A549 (cell line): ENCODE measurements at regions not wholly inside any gene's neighbourhood (a gene's known extent, or its start where the extent isn't known, plus 50 kb on each side); places are given as distances from the start of the nearest gene placed in this dataset.

Experiments
- ATAC-seq, 2 experiments: fragments of 200-7000 bp in 1 of 2; fragments of >200 bp in 1 of 2; cut with Nextera tagmentation in 1 of 2; cut with Tn5 transposase in 1 of 2; 3 replicates each; pipeline versions ENCODE4 v1.8.0 to v1.9.1; 2018 to 2020; ENCODE audit warnings: mild to moderate bottlenecking in 1 of 2, moderate library complexity in 1 of 2
- CTCF ChIA-PET: fragments of 300-600 bp; sonication (Branson Sonifier 250); formaldehyde crosslinking; extraction: SDS; loops from one replicate; lab custom pipeline; 2021; ENCODE audit warnings: antibody characterized with exemption, inconsistent platforms; lab: Yijun Ruan, JAX
- POLR2A ChIA-PET: fragments of 350-600 bp; formaldehyde crosslinking; extraction: SDS; loops from one replicate; lab custom pipeline; 2021; ENCODE audit warnings: antibody characterized with exemption, inconsistent platforms; lab: Yijun Ruan, JAX
- DNase-seq, 2 experiments: peaks; one replicate each; pipeline versions ENCODE4 v3.0.0 to v3.0.0-alpha.2; 2011 to 2016; ENCODE audit warnings: low read depth in 1 of 2, low spot score in 1 of 2
- FAIRE-seq: peaks from 2 replicates; lab custom pipeline; 2011; peaks lifted over from hg19 to GRCh38; lab: Jason Lieb, UNC
- H3K27ac ChIP-seq, 2 experiments: fragments of >200 bp; sonication (Bioruptor Twin); formaldehyde crosslinking; 3 replicates each; pipeline ENCODE4 v1.5.1; 2016 to 2017
- H3K4me1 ChIP-seq: fragments of >200 bp; sonication (Bioruptor Twin); formaldehyde crosslinking; 3 replicates; pipeline ENCODE4 v1.6.1; 2016
- H3K4me2 ChIP-seq: fragments of >200 bp; sonication (Bioruptor Twin); formaldehyde crosslinking; 3 replicates; pipeline ENCODE4 v1.6.1; 2016
- H3K4me3 ChIP-seq: fragments of >200 bp; sonication (Bioruptor Twin); formaldehyde crosslinking; 3 replicates; pipeline ENCODE4 v1.5.1; 2016
- H3K9me3 ChIP-seq: fragments of >200 bp; sonication (Bioruptor Twin); formaldehyde crosslinking; 3 replicates; pipeline ENCODE4 v1.6.1; 2016
- ATOH8 ChIP-seq: fragments of 250-450 bp; sonication (Bioruptor Pico); IDR thresholded peaks from 2 replicates; pipeline ENCODE4 v1.5.0; 2020; ENCODE audit warnings: low read depth, mild to moderate bottlenecking, moderate library complexity
- BCL3 ChIP-seq: fragments of >200 bp; sonication (Bioruptor Twin); formaldehyde crosslinking; IDR thresholded peaks from 3 replicates; pipeline ENCODE4 v1.6.1; 2016
- BHLHE40 ChIP-seq: IDR thresholded peaks from 2 replicates; pipeline ENCODE4 v1.6.1; 2012; ENCODE audit warnings: low read depth, low read length, inconsistent platforms
- CBX2 ChIP-seq: fragments of 200-600 bp; sonication (generic); IDR thresholded peaks from 2 replicates; pipeline ENCODE4 v1.6.1; 2016; ENCODE audit warnings: low read depth, mild to moderate bottlenecking, borderline replicate concordance
- CEBPB ChIP-seq, 2 experiments: fragments of >200 bp in 1 of 2; sonication (Bioruptor Twin) in 1 of 2; formaldehyde crosslinking in 1 of 2; IDR thresholded peaks; 2 replicates each; pipeline ENCODE4 v1.6.1; 2012 to 2016
- CTCF ChIP-seq: fragments of >200 bp; sonication (Bioruptor Twin); formaldehyde crosslinking; IDR thresholded peaks from 3 replicates; pipeline ENCODE4 v1.5.1; 2016
- E2F6 ChIP-seq: IDR thresholded peaks from 2 replicates; pipeline ENCODE4 v1.6.1; 2012; ENCODE audit warnings: low read depth, borderline replicate concordance
- EHF ChIP-seq: fragments of 250-450 bp; sonication (Bioruptor Pico); IDR thresholded peaks from 2 replicates; pipeline ENCODE4 v1.5.0; 2020; ENCODE audit warnings: mild to moderate bottlenecking
- EHMT2 ChIP-seq: fragments of 200-600 bp; sonication (generic); IDR thresholded peaks from 2 replicates; pipeline ENCODE4 v1.6.1; 2016; ENCODE audit warnings: antibody characterized with exemption, low read depth, mild to moderate bottlenecking, moderate library complexity
- EP300 ChIP-seq, 2 experiments: fragments of >200 bp; sonication (Bioruptor Twin); formaldehyde crosslinking; IDR thresholded peaks; 2 replicates in 1 of 2; 3 replicates in 1 of 2; pipeline ENCODE4 v1.6.1; 2016 to 2017
- ESRRA ChIP-seq: fragments of 150-350 bp; IDR thresholded peaks from 2 replicates; pipeline ENCODE4 v1.6.1; 2014; ENCODE audit warnings: mild to moderate bottlenecking, low read length, borderline replicate concordance
- FOXS1 ChIP-seq: fragments of 250-450 bp; sonication (Bioruptor Pico); IDR thresholded peaks from 2 replicates; pipeline ENCODE4 v1.5.0; 2020; ENCODE audit warnings: mild to moderate bottlenecking, moderate library complexity
- HMGXB4 ChIP-seq: fragments of 250-450 bp; sonication (Bioruptor Pico); IDR thresholded peaks from 2 replicates; pipeline ENCODE4 v1.5.0; 2021; ENCODE audit warnings: mild to moderate bottlenecking, moderate library complexity, borderline replicate concordance
- HOXB5 ChIP-seq: fragments of 250-450 bp; sonication (Bioruptor Pico); IDR thresholded peaks from 2 replicates; pipeline ENCODE4 v1.5.0; 2020; ENCODE audit warnings: mild to moderate bottlenecking, moderate library complexity
- JUN ChIP-seq, 2 experiments: fragments of >200 bp; sonication (Bioruptor Twin); formaldehyde crosslinking; IDR thresholded peaks; 2 replicates in 1 of 2; 3 replicates in 1 of 2; pipeline ENCODE4 v1.6.1; 2016 to 2017
- JUNB ChIP-seq: fragments of >200 bp; sonication (Bioruptor Twin); formaldehyde crosslinking; IDR thresholded peaks from 2 replicates; pipeline ENCODE4 v1.6.1; 2016
- KDM5A ChIP-seq: fragments of 200-600 bp; sonication (generic); IDR thresholded peaks from 2 replicates; pipeline ENCODE4 v1.6.1; 2016; ENCODE audit warnings: antibody characterized with exemption, mild to moderate bottlenecking
- MAX ChIP-seq: IDR thresholded peaks from 2 replicates; pipeline ENCODE4 v1.6.1; 2012
- MAZ ChIP-seq: fragments of 150-350 bp; IDR thresholded peaks from 2 replicates; pipeline ENCODE4 v1.6.1; 2014; ENCODE audit warnings: antibody characterized with exemption, low read depth, low read length, borderline replicate concordance
- NFE2L2 ChIP-seq: fragments of 150-350 bp; conservative IDR thresholded peaks from 2 replicates; pipeline ENCODE4 v1.6.1; 2014; ENCODE audit warnings: low read length
- NR3C1 ChIP-seq: fragments of >200 bp; sonication (Bioruptor Twin); formaldehyde crosslinking; IDR thresholded peaks from 3 replicates; pipeline ENCODE4 v1.6.1; 2017
- PBX3 ChIP-seq: IDR thresholded peaks from 2 replicates; pipeline ENCODE4 v1.6.1; 2012
- POLR2A ChIP-seq: IDR thresholded peaks from 2 replicates; pipeline ENCODE4 v1.6.1; 2012; ENCODE audit warnings: mild to moderate bottlenecking, low read length
- POLR2AphosphoS2 ChIP-seq: conservative IDR thresholded peaks from 2 replicates; pipeline ENCODE4 v1.6.1; 2012; ENCODE audit warnings: low read length, improper control_type of control experiment, inconsistent platforms
- RAD21 ChIP-seq, 2 experiments: fragments of >200 bp in 1 of 2; sonication (Bioruptor Twin) in 1 of 2; formaldehyde crosslinking in 1 of 2; IDR thresholded peaks in 1 of 2; conservative IDR thresholded peaks in 1 of 2; 2 replicates in 1 of 2; 3 replicates in 1 of 2; pipeline ENCODE4 v1.6.1; 2012 to 2018; ENCODE audit warnings: inconsistent platforms in 1 of 2
- RCOR1 ChIP-seq: fragments of 150-350 bp; IDR thresholded peaks from 2 replicates; pipeline ENCODE4 v1.6.1; 2014; ENCODE audit warnings: antibody characterized with exemption, low read length, low read depth
- REST ChIP-seq: fragments of 200-600 bp; sonication (generic); IDR thresholded peaks from 2 replicates; pipeline ENCODE4 v1.6.1; 2016; ENCODE audit warnings: antibody characterized with exemption, mild to moderate bottlenecking, moderate library complexity
- RFX5 ChIP-seq: fragments of 450-650 bp; IDR thresholded peaks from 2 replicates; pipeline ENCODE4 v1.7.1; 2014; ENCODE audit warnings: antibody characterized with exemption, mild to moderate bottlenecking, moderate library complexity
- ZC3H11A ChIP-seq: fragments of 450-650 bp; IDR thresholded peaks from 2 replicates; pipeline ENCODE4 v1.6.1; 2014; ENCODE audit warnings: antibody characterized with exemption, mild to moderate bottlenecking
- ZFP36 ChIP-seq: fragments of 450-650 bp; IDR thresholded peaks from 2 replicates; pipeline ENCODE4 v1.6.1; 2014; ENCODE audit warnings: borderline replicate concordance; ENCODE audit not compliant: partially characterized antibody
- WGBS: methylation state at CpG from one replicate; pipeline ENCODE4 v1.1.6; 2017; ENCODE audit errors: missing lambda C conversion rate; 5-methylcytosine and 5-hydroxymethylcytosine counted together

- peak; percentile 15 to 59 for DNase-seq
- CTCF ChIA-PET = no interaction called here
- no peak for TF ChIP-seq POLR2A
- TF ChIP-seq POLR2AphosphoS2 = no peak
- TF ChIP-seq MAX = 0 out of 2 replicates have a peak, but pooled peaks have one; percentile 16
- no peak for TF ChIP-seq RCOR1
- TF ChIP-seq NFE2L2 = no peak
- TF ChIP-seq PBX3 = no peak
- no peak for TF ChIP-seq EHMT2
- no peak for TF ChIP-seq ATOH8 (CRISPR knock-in tag)
- TF ChIP-seq E2F6 = no peak
- peak in 1 of 2 experiments; percentile 11; a peak in 1 of 5 replicates for TF ChIP-seq RAD21 (conservative IDR thresholded peaks at IDR 0.05 in 1 of 2, IDR thresholded peaks at IDR 0.05 in 1 of 2)
- no peak for TF ChIP-seq FOXS1 (CRISPR knock-in tag)
- no peak for TF ChIP-seq CTCF
- peak; percentile 75 to 83; a peak in 3 of 5 replicates for TF ChIP-seq EP300 (IDR thresholded peaks at IDR 0.05)
- TF ChIP-seq CEBPB (IDR thresholded peaks at IDR 0.05) = peak; percentile 60 to 67; a peak in 3 of 4 replicates
- no peak for TF ChIP-seq HMGXB4 (CRISPR knock-in tag)
- TF ChIP-seq RFX5 = no peak
- no peak for TF ChIP-seq HOXB5 (CRISPR knock-in tag)
- TF ChIP-seq REST = no peak
- TF ChIP-seq CBX2 = no peak
- peak; percentile 71 for TF ChIP-seq JUNB
- no peak for TF ChIP-seq MAZ
- TF ChIP-seq BHLHE40 = no peak
- TF ChIP-seq ZC3H11A = no peak
- TF ChIP-seq NR3C1 = no peak
- no peak for TF ChIP-seq ESRRA
- TF ChIP-seq EHF (CRISPR knock-in tag) = no peak
- TF ChIP-seq KDM5A = no peak
- TF ChIP-seq ZFP36 = no peak
- peak; percentile 66 to 67; a peak in 3 of 5 replicates for TF ChIP-seq JUN (IDR thresholded peaks at IDR 0.05)
- peak; percentile 55; the same call in 1 of the 3 replicates for TF ChIP-seq BCL3
Measured at GRCh38 chr1:209080170-209080781, 503.2 kb upstream of the CAMK1G start.

More at GRCh38 chr1:209080170-209080781, 503.2 kb upstream of the CAMK1G start:
- Histone ChIP-seq H3K9me3 (no peaks in the 10 kb centered on the region), H3K4me1 (peaks cover 19% of the 10 kb centered on the region; the same call in 2 of the 3 replicates), H3K4me3 (no peak overlapping the region), H3K27ac (peak overlapping the region; percentile 70 to 80), H3K4me2 (peak overlapping the region; percentile 47)
- WGBS = 6% methylated on average over 5 of the region's 5 CpGs
- POLR2A ChIA-PET = no interaction called here
- peak; percentile 69 to 90 for ATAC-seq
- FAIRE-seq = no peak
